ENCODE measurements at regions not wholly inside any gene's neighbourhood (a gene's known extent, or its start where the extent isn't known, plus 50 kb on each side); places are given as distances from the start of the nearest gene placed in this dataset.

DNA sequence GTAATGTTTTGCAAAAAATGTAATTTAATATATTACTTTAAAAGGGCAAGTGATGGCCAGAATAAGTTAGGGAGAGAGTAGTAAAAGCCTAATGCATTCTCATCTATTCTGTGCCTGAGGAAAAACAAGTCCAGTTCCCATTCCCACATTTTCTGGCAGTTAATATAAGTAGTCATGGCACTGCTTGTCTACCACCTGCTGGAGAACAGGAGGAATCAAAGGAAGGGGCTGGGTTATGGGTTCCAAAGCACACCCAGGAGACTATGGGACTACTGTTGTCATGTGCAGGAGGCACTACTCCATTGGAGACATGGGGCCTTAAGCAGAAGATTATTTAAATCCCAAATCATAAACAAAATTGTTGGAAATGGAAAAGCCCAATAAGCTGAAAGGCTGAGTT, 2618.6 kb downstream of the ARAP2 start:
- H3K4me3 Mint-ChIP-seq = no peak overlapping the region
- no peak for DNase-seq
- H3K4me1 Mint-ChIP-seq = no peaks in the 10 kb centered on the region
- H3K36me3 Mint-ChIP-seq (ENCODE audit: low read depth) = no peaks in the 10 kb centered on the region
- H3K27me3 Mint-ChIP-seq = no peaks in the 10 kb centered on the region
- intact Hi-C loops (cut with micrococcal nuclease) = no loop called here
- H3K9me3 Mint-ChIP-seq = peaks cover 9% of the 10 kb centered on the region
- no peak overlapping the region for H3K27ac Mint-ChIP-seq

DNA sequence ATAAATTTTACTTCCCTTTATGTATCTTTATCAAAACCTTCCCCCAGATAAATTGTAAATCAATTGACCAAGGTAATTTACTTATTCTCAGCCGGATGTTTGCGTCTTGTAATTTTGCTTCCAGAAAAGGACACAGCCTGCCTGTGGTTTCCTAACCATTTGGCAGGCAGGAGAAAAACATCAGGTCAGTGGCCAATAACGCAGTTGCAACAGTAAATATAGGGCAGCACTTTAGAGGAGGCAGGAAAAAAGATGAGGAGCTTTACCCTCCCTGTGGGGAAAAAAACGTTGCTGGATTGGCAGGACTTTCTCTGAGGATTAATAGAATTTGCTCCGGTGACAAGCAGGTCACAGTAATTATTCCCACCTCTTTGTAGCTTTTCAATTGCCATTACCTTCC, 2618.1 kb downstream of the ARAP2 start:
- intact Hi-C loops (cut with micrococcal nuclease) = no loop called here
- no peaks in the 10 kb centered on the region for H3K36me3 Mint-ChIP-seq (ENCODE audit: low read depth)
- H3K27ac Mint-ChIP-seq = no peak overlapping the region
- H3K9me3 Mint-ChIP-seq = peaks cover 9% of the 10 kb centered on the region
- no peak for DNase-seq
- H3K27me3 Mint-ChIP-seq = no peaks in the 10 kb centered on the region
- H3K4me1 Mint-ChIP-seq = no peaks in the 10 kb centered on the region
- no peak overlapping the region for H3K4me3 Mint-ChIP-seq

DNA sequence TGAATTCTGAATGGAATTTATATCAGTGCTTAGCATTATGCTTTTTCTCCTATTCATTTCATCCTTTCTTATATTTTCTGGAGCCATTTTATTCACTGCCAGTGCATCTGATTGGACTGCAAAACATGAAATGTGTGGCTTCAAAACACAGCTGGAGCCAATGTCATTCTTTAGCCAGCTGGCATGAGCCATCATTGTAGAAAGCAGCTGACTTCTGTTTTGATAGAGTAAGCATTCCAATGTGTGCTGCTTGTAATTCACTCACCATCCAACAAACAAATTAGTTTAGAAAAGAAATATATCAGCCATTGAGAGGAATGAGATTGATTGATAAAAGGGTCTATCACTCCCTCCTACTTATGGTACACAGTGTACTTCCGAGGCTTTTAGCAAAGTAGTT, 2616.0 kb downstream of the ARAP2 start:
- H3K4me3 Mint-ChIP-seq = no peak overlapping the region
- no peaks in the 10 kb centered on the region for H3K36me3 Mint-ChIP-seq (ENCODE audit: low read depth)
- H3K27ac Mint-ChIP-seq = no peak overlapping the region
- H3K4me1 Mint-ChIP-seq = no peaks in the 10 kb centered on the region
- no peak for DNase-seq
- no peaks in the 10 kb centered on the region for H3K27me3 Mint-ChIP-seq
- peaks cover 6% of the 10 kb centered on the region for H3K9me3 Mint-ChIP-seq
- intact Hi-C loops (cut with micrococcal nuclease) = no loop called here

- Mint-ChIP-seq H3K27me3 (no peaks in the 10 kb centered on the region), H3K27ac (no peak overlapping the region), H3K36me3 (ENCODE audit: low read depth) (no peaks in the 10 kb centered on the region)
Observed at GRCh38 chr4:33649015-33649414, 2595.3 kb downstream of the ARAP2 start.

DNA sequence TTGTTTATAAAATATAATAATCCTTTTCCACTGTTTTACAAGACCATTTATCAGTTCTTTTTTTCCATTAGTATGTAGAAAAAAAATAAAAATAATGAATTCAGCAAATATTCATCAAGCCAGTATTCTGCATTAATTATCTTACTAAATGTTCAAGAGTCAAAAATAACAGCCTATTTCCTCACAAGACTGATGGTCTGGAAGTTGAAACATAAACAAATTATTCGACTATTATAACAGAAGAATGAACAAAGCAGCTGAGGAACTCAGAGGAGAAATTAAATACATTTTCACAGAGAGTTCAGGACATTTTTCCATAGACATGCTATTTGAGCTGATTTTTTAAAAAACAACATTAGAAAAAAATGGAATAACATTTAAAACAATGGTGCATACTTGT, 2594.8 kb downstream of the ARAP2 start:
- H3K27ac Mint-ChIP-seq = no peak overlapping the region
- intact Hi-C loops (cut with micrococcal nuclease) = no loop called here
- H3K36me3 Mint-ChIP-seq (ENCODE audit: low read depth) = no peaks in the 10 kb centered on the region
- H3K4me3 Mint-ChIP-seq = no peak overlapping the region
- peaks cover 7% of the 10 kb centered on the region for H3K9me3 Mint-ChIP-seq
- H3K27me3 Mint-ChIP-seq = no peaks in the 10 kb centered on the region
- no peak for DNase-seq
- no peaks in the 10 kb centered on the region for H3K4me1 Mint-ChIP-seq

More at GRCh38 chr4:33649015-33649414, 2595.3 kb downstream of the ARAP2 start:
- no peak for DNase-seq
- no peaks in the 10 kb centered on the region for H3K4me1 Mint-ChIP-seq
- H3K4me3 Mint-ChIP-seq = no peak overlapping the region
- intact Hi-C loops (cut with micrococcal nuclease) = no loop called here
- peaks cover 7% of the 10 kb centered on the region for H3K9me3 Mint-ChIP-seq

DNA sequence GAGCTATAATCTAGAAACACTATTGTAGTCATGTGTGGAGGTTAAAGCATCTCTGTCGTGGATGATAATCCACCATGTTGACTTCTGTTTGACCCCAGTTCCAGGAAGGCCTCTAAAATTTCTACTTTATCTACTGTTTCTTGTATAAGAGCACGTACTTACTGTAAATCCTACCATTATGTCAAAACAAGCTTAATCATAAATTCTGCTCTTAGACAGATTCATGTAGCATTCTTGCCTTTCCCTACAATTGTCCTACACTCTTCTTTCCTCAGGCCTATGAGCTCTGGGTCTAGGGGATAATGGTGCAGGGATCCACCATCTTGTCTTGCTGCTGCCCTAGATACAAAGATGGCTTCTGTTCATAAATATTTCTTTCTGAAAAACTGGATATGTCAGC, 2594.3 kb downstream of the ARAP2 start:
- no peak overlapping the region for H3K4me3 Mint-ChIP-seq
- no peaks in the 10 kb centered on the region for H3K4me1 Mint-ChIP-seq
- peaks cover 7% of the 10 kb centered on the region for H3K9me3 Mint-ChIP-seq
- H3K36me3 Mint-ChIP-seq (ENCODE audit: low read depth) = no peaks in the 10 kb centered on the region
- H3K27me3 Mint-ChIP-seq = no peaks in the 10 kb centered on the region
- intact Hi-C loops (cut with micrococcal nuclease) = no loop called here
- no peak for DNase-seq
- H3K27ac Mint-ChIP-seq = no peak overlapping the region

DNA sequence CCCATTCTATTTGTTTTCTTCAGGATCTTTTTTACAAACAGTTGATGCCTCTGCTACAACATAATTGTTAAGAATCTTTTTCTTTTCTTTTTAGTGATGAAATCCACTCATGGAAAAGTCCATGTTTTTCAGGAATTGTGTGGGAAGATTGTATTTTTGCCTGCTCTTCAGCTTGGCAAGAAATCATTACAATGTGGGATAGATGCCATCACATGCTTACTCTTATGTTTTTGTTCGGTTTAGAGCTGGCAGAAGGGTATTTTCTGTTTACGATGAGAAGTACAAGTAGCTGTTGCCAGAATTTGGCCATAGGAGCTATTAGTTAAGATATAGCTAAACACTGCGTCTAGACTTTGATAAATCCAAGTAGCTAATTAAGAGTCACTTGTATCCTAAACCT, 2585.3 kb downstream of the ARAP2 start:
- H3K27me3 Mint-ChIP-seq = no peaks in the 10 kb centered on the region
- H3K4me1 Mint-ChIP-seq = no peaks in the 10 kb centered on the region
- H3K27ac Mint-ChIP-seq = no peak overlapping the region
- no peaks in the 10 kb centered on the region for H3K36me3 Mint-ChIP-seq (ENCODE audit: low read depth)
- no peaks in the 10 kb centered on the region for H3K9me3 Mint-ChIP-seq
- H3K4me3 Mint-ChIP-seq = no peak overlapping the region
- no peak for DNase-seq
- intact Hi-C loops (cut with micrococcal nuclease) = no loop called here

DNA sequence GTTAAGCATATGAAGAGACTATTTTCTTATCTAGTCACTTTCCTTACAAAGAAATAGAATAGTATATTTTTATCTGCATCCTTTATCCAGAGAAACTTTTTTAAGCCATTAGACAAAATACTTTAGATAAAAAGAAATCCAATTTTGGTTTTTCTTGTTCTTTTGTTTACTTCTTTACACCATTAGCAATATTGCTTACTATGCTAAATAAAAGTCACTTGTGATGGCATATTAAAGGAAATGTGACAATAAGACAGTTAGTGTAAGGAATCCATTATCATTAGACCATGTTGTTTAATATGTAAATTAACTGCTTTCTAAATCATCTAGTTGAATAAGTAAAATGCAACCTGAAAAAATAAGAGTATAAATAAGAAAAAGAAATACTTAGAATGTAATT, 2582.7 kb downstream of the ARAP2 start:
- H3K9me3 Mint-ChIP-seq = peaks cover 7% of the 10 kb centered on the region
- H3K4me3 Mint-ChIP-seq = no peak overlapping the region
- H3K4me1 Mint-ChIP-seq = no peaks in the 10 kb centered on the region
- H3K27ac Mint-ChIP-seq = no peak overlapping the region
- no peak for DNase-seq
- no peaks in the 10 kb centered on the region for H3K36me3 Mint-ChIP-seq (ENCODE audit: low read depth)
- intact Hi-C loops (cut with micrococcal nuclease) = no loop called here
- no peaks in the 10 kb centered on the region for H3K27me3 Mint-ChIP-seq

DNA sequence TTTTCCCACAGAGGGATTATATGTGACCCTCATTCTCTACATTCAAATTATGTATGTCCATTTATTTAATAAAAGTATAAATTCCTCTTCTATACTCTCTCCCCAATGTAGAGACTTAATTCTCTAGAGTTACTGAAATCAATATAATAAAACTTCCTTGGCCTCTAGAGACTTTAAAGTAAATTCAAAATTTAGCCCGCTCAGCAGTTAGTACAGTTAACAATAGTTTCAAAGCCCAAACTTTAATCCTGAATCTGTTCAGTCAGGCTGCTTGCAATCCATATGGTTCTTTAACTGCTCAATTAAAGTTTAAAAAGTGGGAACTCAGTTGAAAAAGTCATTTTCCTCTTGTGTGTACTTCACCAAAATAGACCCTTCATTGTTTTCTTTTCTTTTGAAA, 2558.4 kb downstream of the ARAP2 start:
- H3K36me3 Mint-ChIP-seq (ENCODE audit: low read depth) = no peaks in the 10 kb centered on the region
- no peaks in the 10 kb centered on the region for H3K27me3 Mint-ChIP-seq
- intact Hi-C loops (cut with micrococcal nuclease) = no loop called here
- no peaks in the 10 kb centered on the region for H3K9me3 Mint-ChIP-seq
- H3K27ac Mint-ChIP-seq = no peak overlapping the region
- no peaks in the 10 kb centered on the region for H3K4me1 Mint-ChIP-seq
- no peak for DNase-seq
- H3K4me3 Mint-ChIP-seq = no peak overlapping the region

- no peaks in the 10 kb centered on the region for H3K4me1 Mint-ChIP-seq
- intact Hi-C loops (cut with micrococcal nuclease) = no loop called here
- no peaks in the 10 kb centered on the region for H3K27me3 Mint-ChIP-seq
- DNase-seq = no peak
- H3K27ac Mint-ChIP-seq = no peak overlapping the region
- no peak overlapping the region for H3K4me3 Mint-ChIP-seq
- H3K36me3 Mint-ChIP-seq (ENCODE audit: low read depth) = no peaks in the 10 kb centered on the region
- H3K9me3 Mint-ChIP-seq = peaks cover 8% of the 10 kb centered on the region
Observed at GRCh38 chr4:33696041-33696440, 2548.3 kb downstream of the ARAP2 start.

DNA sequence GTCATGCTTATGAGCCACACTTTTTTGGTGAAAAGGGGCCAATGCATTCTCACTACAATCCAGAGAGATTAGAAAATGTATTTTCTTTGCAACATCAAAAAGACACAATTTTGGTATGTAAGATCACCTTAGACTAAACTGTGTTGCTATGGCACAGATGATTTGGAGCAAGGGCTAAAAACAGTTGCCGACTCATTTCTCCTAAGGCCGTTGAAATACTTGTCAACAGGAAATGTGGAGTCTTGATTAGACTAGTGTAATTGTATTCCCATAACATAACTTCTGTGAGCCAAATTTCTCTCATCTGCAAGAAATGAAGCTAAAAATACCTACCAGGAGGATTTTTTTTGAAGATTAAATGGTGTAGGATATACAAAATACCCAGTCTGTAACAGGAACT, 2547.7 kb downstream of the ARAP2 start:
- intact Hi-C loops (cut with micrococcal nuclease) = no loop called here
- no peak overlapping the region for H3K27ac Mint-ChIP-seq
- no peaks in the 10 kb centered on the region for H3K36me3 Mint-ChIP-seq (ENCODE audit: low read depth)
- H3K4me1 Mint-ChIP-seq = no peaks in the 10 kb centered on the region
- DNase-seq = no peak
- H3K4me3 Mint-ChIP-seq = no peak overlapping the region
- H3K9me3 Mint-ChIP-seq = peaks cover 7% of the 10 kb centered on the region
- no peaks in the 10 kb centered on the region for H3K27me3 Mint-ChIP-seq

DNA sequence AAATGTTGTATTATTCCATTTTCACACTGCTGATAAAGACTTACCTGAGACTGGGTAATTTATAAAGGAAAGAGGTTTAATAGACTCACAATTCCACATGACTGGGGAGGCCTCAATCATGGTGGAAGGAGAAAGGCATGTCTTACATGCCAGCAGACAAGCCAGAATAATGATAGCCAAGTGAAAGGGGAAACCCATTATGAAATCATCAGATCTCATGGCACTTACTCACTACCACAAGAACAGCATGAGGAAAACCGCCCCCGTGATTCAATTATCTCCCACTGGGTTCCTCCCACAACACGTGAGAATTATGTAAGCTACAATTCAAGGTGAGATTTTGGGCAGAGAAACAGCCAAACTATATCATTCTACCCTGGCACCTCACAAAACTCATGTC, 2535.1 kb downstream of the ARAP2 start:
- Mint-ChIP-seq H3K36me3 (ENCODE audit: low read depth) (no peaks in the 10 kb centered on the region), H3K27ac (no peak overlapping the region), H3K27me3 (no peaks in the 10 kb centered on the region), H3K9me3 (peaks cover 20% of the 10 kb centered on the region), H3K4me3 (no peak overlapping the region), H3K4me1 (no peaks in the 10 kb centered on the region)
- no peak for DNase-seq
- intact Hi-C loops (cut with micrococcal nuclease) = no loop called here

DNA sequence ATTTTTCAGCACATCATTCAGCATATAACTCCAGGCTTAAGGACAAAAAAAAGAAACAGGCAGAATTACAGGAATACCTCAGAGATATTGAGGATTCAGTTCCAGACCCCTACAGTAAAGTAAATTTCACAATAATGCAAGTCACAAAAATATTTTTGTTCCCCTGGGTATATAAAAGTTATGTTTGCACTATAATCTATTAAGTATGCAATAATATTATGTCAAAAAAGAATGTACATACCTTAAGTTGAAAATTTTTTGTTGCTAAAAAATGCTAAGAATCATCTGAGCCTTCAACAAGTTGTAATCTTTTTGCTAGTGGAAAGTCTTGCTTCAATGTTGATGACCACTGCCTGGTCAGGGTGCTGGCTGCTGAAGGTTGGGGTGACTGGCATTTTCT, 2532.5 kb downstream of the ARAP2 start:
- Mint-ChIP-seq H3K36me3 (ENCODE audit: low read depth) (no peaks in the 10 kb centered on the region), H3K27me3 (no peaks in the 10 kb centered on the region), H3K4me3 (no peak overlapping the region), H3K27ac (no peak overlapping the region), H3K4me1 (no peaks in the 10 kb centered on the region), H3K9me3 (peaks cover 17% of the 10 kb centered on the region)
- intact Hi-C loops (cut with micrococcal nuclease) = no loop called here
- DNase-seq = no peak

- no peak overlapping the region for H3K27ac Mint-ChIP-seq
- intact Hi-C loops (cut with micrococcal nuclease) = no loop called here
- H3K4me1 Mint-ChIP-seq = no peaks in the 10 kb centered on the region
- no peaks in the 10 kb centered on the region for H3K36me3 Mint-ChIP-seq (ENCODE audit: low read depth)
- peaks cover 12% of the 10 kb centered on the region for H3K9me3 Mint-ChIP-seq
- no peak overlapping the region for H3K4me3 Mint-ChIP-seq
- DNase-seq = no peak
- no peaks in the 10 kb centered on the region for H3K27me3 Mint-ChIP-seq
Observed at GRCh38 chr4:33714971-33715370, 2529.3 kb downstream of the ARAP2 start.

- no peaks in the 10 kb centered on the region for H3K27me3 Mint-ChIP-seq
- no peak for DNase-seq
- H3K4me3 Mint-ChIP-seq = no peak overlapping the region
- H3K9me3 Mint-ChIP-seq = peaks cover 8% of the 10 kb centered on the region
- H3K4me1 Mint-ChIP-seq = no peaks in the 10 kb centered on the region
- H3K36me3 Mint-ChIP-seq (ENCODE audit: low read depth) = no peaks in the 10 kb centered on the region
- intact Hi-C loops (cut with micrococcal nuclease) = no loop called here
- H3K27ac Mint-ChIP-seq = no peak overlapping the region
Observed at GRCh38 chr4:33715841-33716395, 2528.4 kb downstream of the ARAP2 start.
